ENCODE measurements at regions not wholly inside any gene's neighbourhood (a gene's known extent, or its start where the extent isn't known, plus 50 kb on each side); places are given as distances from the start of the nearest gene placed in this dataset.

- no peak for TF ChIP-seq CTCF (IDR thresholded peaks at IDR 0.05)
Measured at GRCh38 chr10:3511483-3511882, 273.5 kb downstream of the KLF6 start.

GRCh38 chr10:3510741-3511140, 274.3 kb downstream of the KLF6 start:
- no peak for DNase-seq (ENCODE audit: extremely low spot score, unreplicated experiment)
- TF ChIP-seq CTCF (IDR thresholded peaks at IDR 0.05) = no peak
- H3K27ac Mint-ChIP-seq (ENCODE audit: unreplicated experiment) = no peak overlapping the region
- no peaks in the 10 kb centered on the region for H3K27me3 Mint-ChIP-seq (ENCODE audit: unreplicated experiment)
- H3K36me3 Mint-ChIP-seq (ENCODE audit: unreplicated experiment) = no peaks in the 10 kb centered on the region
- H3K4me3 Mint-ChIP-seq (ENCODE audit: unreplicated experiment) = no peak overlapping the region
- no peaks in the 10 kb centered on the region for H3K4me1 Mint-ChIP-seq (ENCODE audit: unreplicated experiment)
- peaks cover 6% of the 10 kb centered on the region for H3K9me3 Mint-ChIP-seq (ENCODE audit: unreplicated experiment)

More at GRCh38 chr10:3511483-3511882, 273.5 kb downstream of the KLF6 start:
- Mint-ChIP-seq H3K36me3 (ENCODE audit: unreplicated experiment) (no peaks in the 10 kb centered on the region), H3K9me3 (ENCODE audit: unreplicated experiment) (peaks cover 6% of the 10 kb centered on the region), H3K4me1 (ENCODE audit: unreplicated experiment) (peaks cover under 1% of the 10 kb centered on the region), H3K4me3 (ENCODE audit: unreplicated experiment) (no peak overlapping the region), H3K27ac (ENCODE audit: unreplicated experiment) (no peak overlapping the region), H3K27me3 (ENCODE audit: unreplicated experiment) (no peaks in the 10 kb centered on the region)
- no peak for DNase-seq (ENCODE audit: extremely low spot score, unreplicated experiment)

GRCh38 chr10:3509355-3509754, 275.7 kb downstream of the KLF6 start:
- H3K36me3 Mint-ChIP-seq (ENCODE audit: unreplicated experiment) = no peaks in the 10 kb centered on the region
- H3K4me1 Mint-ChIP-seq (ENCODE audit: unreplicated experiment) = no peaks in the 10 kb centered on the region
- peaks cover 6% of the 10 kb centered on the region for H3K9me3 Mint-ChIP-seq (ENCODE audit: unreplicated experiment)
- TF ChIP-seq CTCF (IDR thresholded peaks at IDR 0.05) = no peak
- H3K4me3 Mint-ChIP-seq (ENCODE audit: unreplicated experiment) = no peak overlapping the region
- no peak overlapping the region for H3K27ac Mint-ChIP-seq (ENCODE audit: unreplicated experiment)
- DNase-seq (ENCODE audit: extremely low spot score, unreplicated experiment) = no peak
- no peaks in the 10 kb centered on the region for H3K27me3 Mint-ChIP-seq (ENCODE audit: unreplicated experiment)

DNA sequence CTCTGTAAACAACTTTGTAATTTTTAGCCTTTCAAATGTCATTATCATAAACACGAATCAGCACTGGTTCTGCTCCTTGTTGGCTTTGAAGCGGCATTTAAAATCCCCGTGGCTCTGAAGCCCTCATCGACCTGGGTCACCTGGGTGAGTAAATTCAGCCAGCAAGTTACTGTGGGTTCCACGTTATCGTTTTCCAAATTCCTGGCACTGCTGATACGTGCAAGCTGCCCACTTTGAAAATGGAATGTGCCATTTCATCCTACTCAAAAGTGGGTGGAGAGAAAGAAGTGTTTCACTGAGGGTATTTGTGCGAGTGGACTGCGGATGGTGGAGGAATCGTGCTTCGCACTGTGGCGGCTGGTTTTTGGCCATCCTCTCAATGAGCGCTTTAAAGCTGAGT, 281.7 kb downstream of the KLF6 start:
- H3K27ac Mint-ChIP-seq (ENCODE audit: unreplicated experiment) = no peak overlapping the region
- H3K27me3 Mint-ChIP-seq (ENCODE audit: unreplicated experiment) = no peaks in the 10 kb centered on the region
- no peak for TF ChIP-seq CTCF (IDR thresholded peaks at IDR 0.05)
- H3K36me3 Mint-ChIP-seq (ENCODE audit: unreplicated experiment) = no peaks in the 10 kb centered on the region
- DNase-seq (ENCODE audit: extremely low spot score, unreplicated experiment) = no peak
- no peaks in the 10 kb centered on the region for H3K9me3 Mint-ChIP-seq (ENCODE audit: unreplicated experiment)
- H3K4me3 Mint-ChIP-seq (ENCODE audit: unreplicated experiment) = no peak overlapping the region
- H3K4me1 Mint-ChIP-seq (ENCODE audit: unreplicated experiment) = peaks cover 19% of the 10 kb centered on the region

DNA sequence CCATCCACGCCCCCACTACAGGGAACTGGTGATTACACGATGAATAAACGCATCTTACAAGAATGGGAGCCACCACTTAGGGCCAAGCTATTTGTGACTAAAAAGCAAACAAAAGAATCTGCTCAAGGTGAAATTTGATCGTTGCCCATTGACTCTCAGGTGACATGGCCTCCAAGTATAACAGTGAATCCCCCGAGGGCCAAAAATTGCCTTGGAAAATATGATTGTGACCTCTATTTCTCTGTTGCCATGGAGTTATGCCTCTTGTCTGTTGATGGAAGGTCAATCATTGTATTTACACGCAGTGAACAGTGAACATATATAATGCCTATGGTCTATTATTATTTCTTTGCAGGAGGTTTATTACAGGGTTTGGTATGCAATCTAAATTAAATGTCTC, 282.3 kb downstream of the KLF6 start:
- H3K27ac Mint-ChIP-seq (ENCODE audit: unreplicated experiment) = no peak overlapping the region
- no peak for TF ChIP-seq CTCF (IDR thresholded peaks at IDR 0.05)
- no peak for DNase-seq (ENCODE audit: extremely low spot score, unreplicated experiment)
- H3K27me3 Mint-ChIP-seq (ENCODE audit: unreplicated experiment) = no peaks in the 10 kb centered on the region
- no peaks in the 10 kb centered on the region for H3K9me3 Mint-ChIP-seq (ENCODE audit: unreplicated experiment)
- H3K4me3 Mint-ChIP-seq (ENCODE audit: unreplicated experiment) = no peak overlapping the region
- H3K4me1 Mint-ChIP-seq (ENCODE audit: unreplicated experiment) = peaks cover 19% of the 10 kb centered on the region
- H3K36me3 Mint-ChIP-seq (ENCODE audit: unreplicated experiment) = no peaks in the 10 kb centered on the region

All from osteocyte (in vitro differentiated cells).